OCI-LY3 (cell line): ENCODE measurements at regions not wholly inside any gene's neighbourhood (a gene's known extent, or its start where the extent isn't known, plus 50 kb on each side); places are given as distances from the start of the nearest gene placed in this dataset.

Experiments
- CTCF ChIP-seq: fragments of 200-600, 300-600 bp; sonication (generic); IDR thresholded peaks from 2 replicates; pipeline ENCODE4 v1.5.1; 2014; ENCODE audit warnings: antibody characterized with exemption, low read length, low read depth
- EZH2phosphoT487 ChIP-seq: fragments of 200-600 bp; shearing (Covaris generic); IDR thresholded peaks from 2 replicates; pipeline ENCODE4 v1.6.1; 2018; ENCODE audit warnings: antibody characterized with exemption, mixed run types, low read depth

GRCh38 chr5:90170261-90170660 is 239.3 kb downstream of the CETN3 start:
- TF ChIP-seq CTCF (no peak), EZH2phosphoT487 (no peak)
